HepG2 (cell line): ENCODE measurements at regions not wholly inside any gene's neighbourhood (a gene's known extent, or its start where the extent isn't known, plus 50 kb on each side); places are given as distances from the start of the nearest gene placed in this dataset.

ENCODE experiments used
- ATAC-seq: fragments of 200-7000 bp; cut with Tn5 transposase; 3 replicates; pipeline ENCODE4 v1.9.1; 2020; ENCODE audit warnings: mild to moderate bottlenecking, moderate library complexity
- BruUV-seq: library from RNA; stranded (reverse); fragments of 400-500 nt; replicated peaks from 2 replicates; lab custom pipeline; 2021; lab: Mats Ljungman, UMichigan
- CTCF ChIA-PET: fragments of 300-600 bp; formaldehyde crosslinking; extraction: SDS; loops from one replicate; lab custom pipeline; 2021; ENCODE audit warnings: low total read pairs, inconsistent platforms, low intra/inter-chr PET ratio; lab: Yijun Ruan, JAX
- POLR2A ChIA-PET: fragments of 350-600 bp; sonication (Branson Sonifier 250); formaldehyde crosslinking; loops from one replicate; lab custom pipeline; 2020; ENCODE audit warnings: antibody characterized with exemption, inconsistent platforms; lab: Yijun Ruan, JAX
- DNase-seq: peaks from one replicate; pipeline ENCODE4 v3.0.0-alpha.2; 2015; ENCODE audit warnings: low spot score
- FAIRE-seq: peaks from 3 replicates; lab custom pipeline; 2011; peaks lifted over from hg19 to GRCh38; lab: Jason Lieb, UNC
- H2AFZ ChIP-seq: one replicate; pipeline ENCODE4 v1.6.1; 2011; ENCODE audit warnings: low read length, inconsistent platforms
- H3K27ac ChIP-seq: fragments of 300-600 bp; 3 replicates; pipeline ENCODE4 v1.8.0; 2011; ENCODE audit warnings: mixed run types, mild to moderate bottlenecking, mixed read lengths, low read length, inconsistent platforms; ENCODE audit not compliant: insufficient read depth; ENCODE audit errors: extremely low read length
- H3K27me3 ChIP-seq, 2 experiments: fragments of 200-600 bp in 1 of 2; 2 replicates in 1 of 2; 3 replicates in 1 of 2; pipeline versions ENCODE4 v1.6.0 to v1.8.0; 2011; ENCODE audit warnings: low read length in 2 of 2, mild to moderate bottlenecking in 2 of 2, moderate library complexity in 2 of 2, inconsistent platforms in 1 of 2; ENCODE audit not compliant: insufficient read depth in 2 of 2, control insufficient read depth in 1 of 2
- H3K36me3 ChIP-seq, 2 experiments: fragments of 200-600 bp in 1 of 2; replicated peaks in 1 of 2; 2 replicates in 1 of 2; 3 replicates in 1 of 2; pipeline versions ENCODE4 v1.5.1 to v1.8.0; 2011; ENCODE audit warnings: low read length in 2 of 2, inconsistent platforms in 1 of 2; ENCODE audit not compliant: insufficient read depth in 2 of 2, control insufficient read depth in 1 of 2
- H3K4me1 ChIP-seq: 2 replicates; pipeline ENCODE4 v1.5.1; 2012; ENCODE audit warnings: low read length, inconsistent platforms; ENCODE audit not compliant: insufficient read depth
- H3K4me2 ChIP-seq: 2 replicates; pipeline ENCODE4 v1.6.0; 2011; ENCODE audit warnings: low read depth, low read length, inconsistent platforms
- H3K4me3 ChIP-seq, 3 experiments: fragments of 200-600 bp in 1 of 3; sonication (generic), shearing (Covaris generic) in 1 of 3; replicated peaks in 1 of 3; 2 replicates each; pipeline ENCODE4 v1.5.1; 2011 to 2016; ENCODE audit warnings: low read length in 3 of 3, inconsistent platforms in 2 of 3, low read depth in 2 of 3, mild to moderate bottlenecking in 2 of 3, control low read depth in 1 of 3, mixed read lengths in 1 of 3; ENCODE audit not compliant: insufficient read depth in 1 of 3
- H3K79me2 ChIP-seq: one replicate; pipeline ENCODE4 v1.6.1; 2011; ENCODE audit warnings: low read length, inconsistent platforms; ENCODE audit not compliant: insufficient read depth
- H3K9ac ChIP-seq: 2 replicates; pipeline ENCODE4 v1.6.0; 2011; ENCODE audit warnings: mild to moderate bottlenecking, low read depth, low read length, inconsistent platforms; ENCODE audit not compliant: insufficient read depth
- H3K9me3 ChIP-seq: 2 replicates; pipeline ENCODE4 v1.5.1; 2012; ENCODE audit warnings: mild to moderate bottlenecking, low read length
- H4K20me1 ChIP-seq: 2 replicates; pipeline ENCODE4 v1.6.0; 2011; ENCODE audit warnings: inconsistent platforms, mild to moderate bottlenecking, low read length, moderate library complexity; ENCODE audit not compliant: insufficient read depth
- ARHGAP35 ChIP-seq: sonication (generic); formaldehyde crosslinking; IDR thresholded peaks from 2 replicates; pipeline ENCODE4 v1.9.0; 2022; ENCODE audit warnings: mild to moderate bottlenecking, inconsistent platforms, moderate library complexity, missing genetic modification reagents, borderline replicate concordance
- RFX5 ChIP-seq: IDR thresholded peaks from 2 replicates; pipeline ENCODE4 v1.6.1; 2011; ENCODE audit warnings: low read depth, low read length, improper control_type of control experiment
- TOPORS ChIP-seq: sonication (generic); formaldehyde crosslinking; IDR thresholded peaks from 2 replicates; pipeline ENCODE4 v1.8.0; 2023; ENCODE audit warnings: mild to moderate bottlenecking, missing genetic modification reagents
- ZNF124 ChIP-seq: sonication (generic); formaldehyde crosslinking; IDR thresholded peaks from 2 replicates; pipeline ENCODE4 v1.4.0; 2020; ENCODE audit warnings: missing genetic modification reagents
- ZNF549 ChIP-seq: sonication (generic); formaldehyde crosslinking; IDR thresholded peaks from 2 replicates; pipeline ENCODE4 v1.5.0; 2020; ENCODE audit warnings: missing genetic modification reagents
- whole genome bisulfite sequencing: methylation state at CpG from one replicate; pipeline ENCODE4 v1.1.6; 2017; ENCODE audit warnings: low lambda C conversion rate; 5-methylcytosine and 5-hydroxymethylcytosine counted together
- in situ Hi-C: cut with HindIII; loops from 2 replicates; pipeline ENCODE4 v1.10.0; 2017; ENCODE audit warnings: low pct_unique_long_range_greater_than_20kb; ENCODE audit not compliant: extremely low pct_ligation_motif_present
- intact Hi-C: fragments of 100-400 bp; cut with micrococcal nuclease; formaldehyde crosslinking; loops from one replicate; pipeline ENCODE4 v1.10.0; 2022; ENCODE audit not compliant: unreplicated experiment
- TF ChIP-seq, protein P1 (sequence below): sonication (generic); formaldehyde crosslinking; IDR thresholded peaks from 2 replicates; pipeline ENCODE4 v1.8.0; 2022; ENCODE audit warnings: mild to moderate bottlenecking, missing genetic modification reagents, moderate library complexity
- TF ChIP-seq, protein P2 (sequence below): sonication (generic); formaldehyde crosslinking; IDR thresholded peaks from 2 replicates; pipeline ENCODE4 v1.4.0; 2020; ENCODE audit warnings: missing genetic modification reagents

DNA sequence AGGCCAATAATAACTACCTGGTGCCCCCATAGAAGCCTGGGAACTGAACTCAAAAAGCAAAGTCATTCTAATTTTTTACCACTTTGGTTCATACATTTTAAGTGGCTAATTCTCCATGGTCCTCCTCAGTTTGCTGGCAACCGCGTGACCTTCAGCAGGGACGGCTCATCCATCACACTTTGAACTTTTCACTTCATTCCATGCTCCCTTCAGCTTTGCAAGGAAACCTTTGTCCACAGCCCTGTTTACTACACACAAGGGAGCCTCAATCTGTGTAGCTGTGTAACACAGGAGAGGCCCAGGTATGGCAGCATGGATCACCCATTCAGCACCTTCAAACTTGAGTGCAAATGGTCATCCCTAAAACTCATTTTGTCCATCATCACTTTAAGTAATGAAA is 552.4 kb downstream of the IRX1 start:
- CTCF ChIA-PET, result no interaction called here
- H3K4me2 ChIP-seq, result no peak overlapping the region
- H3K9me3 ChIP-seq, result peaks cover 41% of the 10 kb centered on the region
- no peaks in the 10 kb centered on the region for H3K27me3 ChIP-seq
- FAIRE-seq (no peak), DNase-seq (no peak), ATAC-seq (no peak)
- no peaks in the 10 kb centered on the region for H3K4me1 ChIP-seq
- no peak overlapping the region for H3K27ac ChIP-seq
- no peak overlapping the region for H2AFZ ChIP-seq
- no peaks in the 10 kb centered on the region for H3K79me2 ChIP-seq
- WGBS, result 60% methylated on average over 3 of the region's 3 CpGs
- TF ChIP-seq, protein P1, sequence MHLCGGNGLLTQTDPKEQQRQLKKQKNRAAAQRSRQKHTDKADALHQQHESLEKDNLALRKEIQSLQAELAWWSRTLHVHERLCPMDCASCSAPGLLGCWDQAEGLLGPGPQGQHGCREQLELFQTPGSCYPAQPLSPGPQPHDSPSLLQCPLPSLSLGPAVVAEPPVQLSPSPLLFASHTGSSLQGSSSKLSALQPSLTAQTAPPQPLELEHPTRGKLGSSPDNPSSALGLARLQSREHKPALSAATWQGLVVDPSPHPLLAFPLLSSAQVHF (CRISPR knock-in tag), result no peak
- TF ChIP-seq, protein P2, sequence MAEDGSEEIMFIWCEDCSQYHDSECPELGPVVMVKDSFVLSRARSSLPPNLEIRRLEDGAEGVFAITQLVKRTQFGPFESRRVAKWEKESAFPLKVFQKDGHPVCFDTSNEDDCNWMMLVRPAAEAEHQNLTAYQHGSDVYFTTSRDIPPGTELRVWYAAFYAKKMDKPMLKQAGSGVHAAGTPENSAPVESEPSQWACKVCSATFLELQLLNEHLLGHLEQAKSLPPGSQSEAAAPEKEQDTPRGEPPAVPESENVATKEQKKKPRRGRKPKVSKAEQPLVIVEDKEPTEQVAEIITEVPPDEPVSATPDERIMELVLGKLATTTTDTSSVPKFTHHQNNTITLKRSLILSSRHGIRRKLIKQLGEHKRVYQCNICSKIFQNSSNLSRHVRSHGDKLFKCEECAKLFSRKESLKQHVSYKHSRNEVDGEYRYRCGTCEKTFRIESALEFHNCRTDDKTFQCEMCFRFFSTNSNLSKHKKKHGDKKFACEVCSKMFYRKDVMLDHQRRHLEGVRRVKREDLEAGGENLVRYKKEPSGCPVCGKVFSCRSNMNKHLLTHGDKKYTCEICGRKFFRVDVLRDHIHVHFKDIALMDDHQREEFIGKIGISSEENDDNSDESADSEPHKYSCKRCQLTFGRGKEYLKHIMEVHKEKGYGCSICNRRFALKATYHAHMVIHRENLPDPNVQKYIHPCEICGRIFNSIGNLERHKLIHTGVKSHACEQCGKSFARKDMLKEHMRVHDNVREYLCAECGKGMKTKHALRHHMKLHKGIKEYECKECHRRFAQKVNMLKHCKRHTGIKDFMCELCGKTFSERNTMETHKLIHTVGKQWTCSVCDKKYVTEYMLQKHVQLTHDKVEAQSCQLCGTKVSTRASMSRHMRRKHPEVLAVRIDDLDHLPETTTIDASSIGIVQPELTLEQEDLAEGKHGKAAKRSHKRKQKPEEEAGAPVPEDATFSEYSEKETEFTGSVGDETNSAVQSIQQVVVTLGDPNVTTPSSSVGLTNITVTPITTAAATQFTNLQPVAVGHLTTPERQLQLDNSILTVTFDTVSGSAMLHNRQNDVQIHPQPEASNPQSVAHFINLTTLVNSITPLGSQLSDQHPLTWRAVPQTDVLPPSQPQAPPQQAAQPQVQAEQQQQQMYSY (CRISPR knock-in tag), result no peak
- TF ChIP-seq ARHGAP35 (no peak), TOPORS (no peak), ZNF549 (CRISPR knock-in tag) (no peak), ZNF124 (CRISPR knock-in tag) (no peak), RFX5 (no peak)
- no peaks in the 10 kb centered on the region for H4K20me1 ChIP-seq
- POLR2A ChIA-PET, result no interaction called here
- intact Hi-C loops, result no loop called here
- no peak overlapping the region for H3K9ac ChIP-seq
- BruUV-seq, result no TSS peak
- no peaks in the 10 kb centered on the region for H3K36me3 ChIP-seq
- no peak overlapping the region for H3K4me3 ChIP-seq
- in situ Hi-C loops, result no loop called here
